ENCODE measurements at regions not wholly inside any gene's neighbourhood (a gene's known extent, or its start where the extent isn't known, plus 50 kb on each side); places are given as distances from the start of the nearest gene placed in this dataset.

- H3K36me3 ChIP-seq (ENCODE audit: control insufficient read depth in 2 of 2, extremely low read depth in 1 of 2, insufficient read depth in 2 of 2, low read length in 2 of 2) = no peaks in the 10 kb centered on the region
- TF ChIP-seq, protein P1, sequence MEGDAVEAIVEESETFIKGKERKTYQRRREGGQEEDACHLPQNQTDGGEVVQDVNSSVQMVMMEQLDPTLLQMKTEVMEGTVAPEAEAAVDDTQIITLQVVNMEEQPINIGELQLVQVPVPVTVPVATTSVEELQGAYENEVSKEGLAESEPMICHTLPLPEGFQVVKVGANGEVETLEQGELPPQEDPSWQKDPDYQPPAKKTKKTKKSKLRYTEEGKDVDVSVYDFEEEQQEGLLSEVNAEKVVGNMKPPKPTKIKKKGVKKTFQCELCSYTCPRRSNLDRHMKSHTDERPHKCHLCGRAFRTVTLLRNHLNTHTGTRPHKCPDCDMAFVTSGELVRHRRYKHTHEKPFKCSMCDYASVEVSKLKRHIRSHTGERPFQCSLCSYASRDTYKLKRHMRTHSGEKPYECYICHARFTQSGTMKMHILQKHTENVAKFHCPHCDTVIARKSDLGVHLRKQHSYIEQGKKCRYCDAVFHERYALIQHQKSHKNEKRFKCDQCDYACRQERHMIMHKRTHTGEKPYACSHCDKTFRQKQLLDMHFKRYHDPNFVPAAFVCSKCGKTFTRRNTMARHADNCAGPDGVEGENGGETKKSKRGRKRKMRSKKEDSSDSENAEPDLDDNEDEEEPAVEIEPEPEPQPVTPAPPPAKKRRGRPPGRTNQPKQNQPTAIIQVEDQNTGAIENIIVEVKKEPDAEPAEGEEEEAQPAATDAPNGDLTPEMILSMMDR (optimal IDR thresholded peaks at IDR 0.05 in 1 of 3, IDR thresholded peaks at IDR 0.05 in 1 of 3, conservative IDR thresholded peaks at IDR 0.05 in 1 of 3; ENCODE audit: extremely low read depth in 1 of 3, insufficient read depth in 2 of 3, low read length in 3 of 3) = no peak
- TF ChIP-seq EZH2 (IDR thresholded peaks at IDR 0.05; ENCODE audit: low read length) = no peak
Observed at GRCh38 chr10:56551037-56551436, 190.0 kb upstream of the ZWINT start.

DNA sequence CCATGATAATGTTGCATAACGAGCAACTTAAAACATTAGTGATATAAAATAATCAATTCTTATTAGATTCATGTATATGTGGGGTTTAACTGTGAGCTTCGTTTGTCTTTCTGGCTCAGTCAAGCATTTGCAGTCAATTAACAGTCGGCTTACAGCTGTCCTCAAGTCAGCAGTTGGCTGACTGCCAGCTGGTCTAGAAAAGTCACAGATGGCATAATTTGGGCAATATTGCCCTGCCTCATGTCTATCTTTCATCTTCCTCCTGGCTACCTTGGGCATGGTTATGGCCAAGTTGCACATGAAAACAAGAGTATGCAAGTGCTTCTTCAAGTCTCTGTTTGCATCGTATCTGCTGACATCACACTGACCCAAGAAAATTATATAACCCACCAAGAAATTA lies 186.1 kb upstream of the ZWINT start:
- Histone ChIP-seq H3K27me3 (ENCODE audit: control insufficient read depth, extremely low read depth, insufficient read depth, low read length) (no peaks in the 10 kb centered on the region), H3K79me2 (ENCODE audit: control insufficient read depth, insufficient read depth, low read length) (no peaks in the 10 kb centered on the region), H3K4me2 (ENCODE audit: control insufficient read depth, extremely low read depth, insufficient read depth, low read depth, low read length) (no peak overlapping the region), H3K9me3 (ENCODE audit: control insufficient read depth, low read depth, low read length) (no peaks in the 10 kb centered on the region), H2AFZ (ENCODE audit: control insufficient read depth, low read length) (no peak overlapping the region), H3K9ac (ENCODE audit: control insufficient read depth, extremely low read depth, insufficient read depth, low read length) (no peak overlapping the region), H3K9me1 (ENCODE audit: control insufficient read depth, extremely low read depth, insufficient read depth, low read length) (no peaks in the 10 kb centered on the region), H3K4me1 (ENCODE audit: control insufficient read depth, extremely low read depth, insufficient read depth, low read length) (no peaks in the 10 kb centered on the region), H3K36me3 (ENCODE audit: control insufficient read depth in 2 of 2, extremely low read depth in 1 of 2, insufficient read depth in 2 of 2, low read length in 2 of 2) (no peaks in the 10 kb centered on the region), H4K20me1 (ENCODE audit: control insufficient read depth, extremely low read depth, insufficient read depth, low read length) (no peaks in the 10 kb centered on the region), H3K27ac (ENCODE audit: control insufficient read depth, insufficient read depth, low read length) (no peak overlapping the region), H3K4me3 (ENCODE audit: control insufficient read depth in 2 of 3, extremely low read depth in 1 of 3, insufficient read depth in 2 of 3, low read depth in 1 of 3, low read length in 3 of 3) (no peak overlapping the region)
- dilution Hi-C loops (cut with MboI; ENCODE audit: extremely low pct_ligation_motif_present, low sequenced_read_pairs) = no loop called here
- TF ChIP-seq, protein P1 (optimal IDR thresholded peaks at IDR 0.05 in 1 of 3, IDR thresholded peaks at IDR 0.05 in 1 of 3, conservative IDR thresholded peaks at IDR 0.05 in 1 of 3; ENCODE audit: extremely low read depth in 1 of 3, insufficient read depth in 2 of 3, low read length in 3 of 3) = no peak
- no peak for TF ChIP-seq EZH2 (IDR thresholded peaks at IDR 0.05; ENCODE audit: low read length)
- DNase-seq (ENCODE audit: low read depth, low spot score) (no peak), FAIRE-seq (no peak)

More at GRCh38 chr10:56551037-56551436, 190.0 kb upstream of the ZWINT start:
- Histone ChIP-seq H3K4me1 (ENCODE audit: control insufficient read depth, extremely low read depth, insufficient read depth, low read length) (no peaks in the 10 kb centered on the region), H4K20me1 (ENCODE audit: control insufficient read depth, extremely low read depth, insufficient read depth, low read length) (no peaks in the 10 kb centered on the region), H3K9me3 (ENCODE audit: control insufficient read depth, low read depth, low read length) (no peaks in the 10 kb centered on the region), H3K4me2 (ENCODE audit: control insufficient read depth, extremely low read depth, insufficient read depth, low read depth, low read length) (no peak overlapping the region), H3K9me1 (ENCODE audit: control insufficient read depth, extremely low read depth, insufficient read depth, low read length) (no peaks in the 10 kb centered on the region), H3K27ac (ENCODE audit: control insufficient read depth, insufficient read depth, low read length) (no peak overlapping the region), H3K9ac (ENCODE audit: control insufficient read depth, extremely low read depth, insufficient read depth, low read length) (no peak overlapping the region), H3K27me3 (ENCODE audit: control insufficient read depth, extremely low read depth, insufficient read depth, low read length) (no peaks in the 10 kb centered on the region), H2AFZ (ENCODE audit: control insufficient read depth, low read length) (no peak overlapping the region), H3K4me3 (ENCODE audit: control insufficient read depth in 2 of 3, extremely low read depth in 1 of 3, insufficient read depth in 2 of 3, low read depth in 1 of 3, low read length in 3 of 3) (no peak overlapping the region), H3K79me2 (ENCODE audit: control insufficient read depth, insufficient read depth, low read length) (no peaks in the 10 kb centered on the region)
- no peak for FAIRE-seq
- dilution Hi-C loops (cut with MboI; ENCODE audit: extremely low pct_ligation_motif_present, low sequenced_read_pairs) = no loop called here
- DNase-seq (ENCODE audit: low read depth, low spot score) = no peak

Measured in keratinocyte (primary cell).